ENCODE measurements at regions not wholly inside any gene's neighbourhood (a gene's known extent, or its start where the extent isn't known, plus 50 kb on each side); places are given as distances from the start of the nearest gene placed in this dataset.

DNA sequence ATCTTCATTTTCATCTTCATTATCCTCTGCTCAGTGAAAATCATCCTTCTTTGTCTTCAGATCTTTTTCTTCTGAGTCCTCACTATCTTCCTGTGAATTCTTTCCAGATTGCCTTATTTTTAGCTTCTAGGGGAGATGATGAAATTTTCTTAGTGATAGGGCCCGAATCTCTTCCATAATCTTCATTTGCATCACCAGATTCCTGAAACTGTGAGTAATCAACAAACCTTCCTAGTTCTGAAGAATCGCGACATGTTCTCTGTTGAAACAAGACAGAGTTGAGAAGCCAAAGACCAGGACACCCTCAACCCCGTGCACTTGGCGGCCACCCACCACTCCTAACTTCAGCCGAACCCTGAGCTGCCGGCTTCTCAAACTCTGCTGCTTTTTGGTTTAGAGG lies 92.8 kb upstream of the CDC42BPA start:
- no peak for TF ChIP-seq ZNF561 (tag by site-specific recombination; IDR thresholded peaks at IDR 0.05; ENCODE audit: borderline replicate concordance)
- no peak for TF ChIP-seq CTCF (tag by site-specific recombination; IDR thresholded peaks at IDR 0.05)
- no peak for TF ChIP-seq ZNF398 (tag by site-specific recombination; IDR thresholded peaks at IDR 0.05)
- TF ChIP-seq, protein P1, sequence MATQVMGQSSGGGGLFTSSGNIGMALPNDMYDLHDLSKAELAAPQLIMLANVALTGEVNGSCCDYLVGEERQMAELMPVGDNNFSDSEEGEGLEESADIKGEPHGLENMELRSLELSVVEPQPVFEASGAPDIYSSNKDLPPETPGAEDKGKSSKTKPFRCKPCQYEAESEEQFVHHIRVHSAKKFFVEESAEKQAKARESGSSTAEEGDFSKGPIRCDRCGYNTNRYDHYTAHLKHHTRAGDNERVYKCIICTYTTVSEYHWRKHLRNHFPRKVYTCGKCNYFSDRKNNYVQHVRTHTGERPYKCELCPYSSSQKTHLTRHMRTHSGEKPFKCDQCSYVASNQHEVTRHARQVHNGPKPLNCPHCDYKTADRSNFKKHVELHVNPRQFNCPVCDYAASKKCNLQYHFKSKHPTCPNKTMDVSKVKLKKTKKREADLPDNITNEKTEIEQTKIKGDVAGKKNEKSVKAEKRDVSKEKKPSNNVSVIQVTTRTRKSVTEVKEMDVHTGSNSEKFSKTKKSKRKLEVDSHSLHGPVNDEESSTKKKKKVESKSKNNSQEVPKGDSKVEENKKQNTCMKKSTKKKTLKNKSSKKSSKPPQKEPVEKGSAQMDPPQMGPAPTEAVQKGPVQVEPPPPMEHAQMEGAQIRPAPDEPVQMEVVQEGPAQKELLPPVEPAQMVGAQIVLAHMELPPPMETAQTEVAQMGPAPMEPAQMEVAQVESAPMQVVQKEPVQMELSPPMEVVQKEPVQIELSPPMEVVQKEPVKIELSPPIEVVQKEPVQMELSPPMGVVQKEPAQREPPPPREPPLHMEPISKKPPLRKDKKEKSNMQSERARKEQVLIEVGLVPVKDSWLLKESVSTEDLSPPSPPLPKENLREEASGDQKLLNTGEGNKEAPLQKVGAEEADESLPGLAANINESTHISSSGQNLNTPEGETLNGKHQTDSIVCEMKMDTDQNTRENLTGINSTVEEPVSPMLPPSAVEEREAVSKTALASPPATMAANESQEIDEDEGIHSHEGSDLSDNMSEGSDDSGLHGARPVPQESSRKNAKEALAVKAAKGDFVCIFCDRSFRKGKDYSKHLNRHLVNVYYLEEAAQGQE (tag by site-specific recombination; IDR thresholded peaks at IDR 0.05), result no peak
